Transverse colon (tissue), 4 donors: ENCODE measurements at regions not wholly inside any gene's neighbourhood (a gene's known extent, or its start where the extent isn't known, plus 50 kb on each side); places are given as distances from the start of the nearest gene placed in this dataset.

Experiments
- DNase-seq: peaks from one replicate; pipeline ENCODE4 v3.0.0-alpha.2; 2019
- H3K27ac ChIP-seq, 4 donors: fragments of 200-600 bp; sonication (generic); 2 replicates each; pipeline ENCODE4 v1.5.1; 2016 to 2018; ENCODE audit warnings: inconsistent platforms in 4 of 4
- H3K27me3 ChIP-seq: fragments of 200-600 bp; sonication (generic); 2 replicates; pipeline ENCODE4 v1.5.1; 2017; ENCODE audit warnings: inconsistent platforms
- H3K36me3 ChIP-seq, 4 donors: fragments of 200-600 bp; sonication (generic); 2 replicates each; pipeline ENCODE4 v1.5.1; 2017 to 2019; ENCODE audit warnings: inconsistent platforms in 4 of 4
- H3K4me1 ChIP-seq, 4 donors: fragments of 200-600 bp; sonication (generic); 2 replicates each; pipeline ENCODE4 v1.5.1; 2017 to 2020; ENCODE audit warnings: inconsistent platforms in 4 of 4
- H3K4me3 ChIP-seq, 4 donors: fragments of 200-600 bp; sonication (generic); 1 replicate in 1 of 4; 2 replicates in 3 of 4; pipeline versions ENCODE4 v1.5.1 to v1.6.1; 2017 to 2019; ENCODE audit warnings: inconsistent platforms in 4 of 4
- H3K9me3 ChIP-seq, 2 donors: fragments of 200-600 bp; sonication (generic); 2 replicates each; pipeline ENCODE4 v1.5.1; 2017 to 2019; ENCODE audit warnings: inconsistent platforms in 2 of 2
- EP300 ChIP-seq: sonication (generic); formaldehyde crosslinking; IDR thresholded peaks from one replicate; pipeline ENCODE4 v1.6.1; 2017; ENCODE audit warnings: antibody characterized with exemption, low read depth
- POLR2A ChIP-seq: fragments of 450-650 bp; IDR thresholded peaks from one replicate; pipeline ENCODE4 v1.6.1; 2016; ENCODE audit warnings: antibody characterized with exemption, mild to moderate bottlenecking, moderate library complexity
- POLR2AphosphoS5 ChIP-seq, 3 donors: sonication (generic); formaldehyde crosslinking; IDR thresholded peaks; one replicate each; pipeline ENCODE4 v1.6.1; 2016; ENCODE audit warnings: antibody characterized with exemption in 3 of 3
- WGBS, 2 donors: methylation state at CpG; one replicate each; pipeline ENCODE4 v1.1.5; 2018; ENCODE audit warnings: low coverage in 1 of 2; 5-methylcytosine and 5-hydroxymethylcytosine counted together
- in situ Hi-C, 4 donors: fragments of 200-750 bp; cut with MboI; loops; one replicate each; pipeline versions ENCODE4 v1.15.0 to v1.15.1; 2017; ENCODE audit warnings: low sequenced_read_pairs in 3 of 4, low pct_ligation_motif_present in 1 of 4, low pct_unique_long_range_greater_than_20kb in 1 of 4
- intact Hi-C: fragments of 100-400 bp; cut with DNase I; formaldehyde crosslinking; loops from one replicate; pipeline ENCODE4 v1.15.1; 2023; ENCODE audit warnings: low total_unique reads
- TF ChIP-seq, protein P1 (sequence below), 5 experiments: fragments of 200-600 bp in 3 of 5; fragments of 450-650 bp in 2 of 5; sonication (generic) in 3 of 5; IDR thresholded peaks; 1 replicate in 2 of 5; 2 replicates in 3 of 5; pipeline ENCODE4 v1.5.1; 2016 to 2017; ENCODE audit warnings: antibody characterized with exemption in 5 of 5, inconsistent platforms in 3 of 5, mild to moderate bottlenecking in 2 of 5, moderate library complexity in 1 of 5

DNA sequence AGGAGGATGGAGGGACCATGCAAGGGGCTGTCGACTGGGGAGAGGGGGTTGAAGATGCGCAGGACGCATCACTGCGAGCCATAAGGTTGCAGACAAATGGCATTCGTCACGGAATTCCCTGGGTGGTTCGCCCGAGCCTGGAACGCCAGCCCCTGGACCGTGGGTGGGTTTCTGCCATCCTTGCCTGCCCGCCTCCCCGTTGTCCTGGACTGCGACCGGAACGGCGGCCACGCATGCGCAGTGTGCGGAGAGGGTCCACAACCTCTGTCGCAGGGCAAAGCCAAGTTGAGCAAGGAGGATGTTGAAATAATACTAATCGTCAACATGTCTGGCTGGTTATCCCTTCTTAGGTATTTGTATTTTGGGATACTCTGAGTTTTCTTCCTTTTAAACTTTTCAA lies 932.2 kb downstream of the NLGN4Y start:
- peak overlapping the region in 2 of 4 donors; percentile 16 to 76 for H3K27ac ChIP-seq
- WGBS, 2 donors: no CpG with 5 or more reads among the region's 21 CpGs
- TF ChIP-seq POLR2A (no peak), POLR2AphosphoS5 (IDR thresholded peaks at IDR 0.05) (no peak), EP300 (no peak)
- TF ChIP-seq, protein P1, sequence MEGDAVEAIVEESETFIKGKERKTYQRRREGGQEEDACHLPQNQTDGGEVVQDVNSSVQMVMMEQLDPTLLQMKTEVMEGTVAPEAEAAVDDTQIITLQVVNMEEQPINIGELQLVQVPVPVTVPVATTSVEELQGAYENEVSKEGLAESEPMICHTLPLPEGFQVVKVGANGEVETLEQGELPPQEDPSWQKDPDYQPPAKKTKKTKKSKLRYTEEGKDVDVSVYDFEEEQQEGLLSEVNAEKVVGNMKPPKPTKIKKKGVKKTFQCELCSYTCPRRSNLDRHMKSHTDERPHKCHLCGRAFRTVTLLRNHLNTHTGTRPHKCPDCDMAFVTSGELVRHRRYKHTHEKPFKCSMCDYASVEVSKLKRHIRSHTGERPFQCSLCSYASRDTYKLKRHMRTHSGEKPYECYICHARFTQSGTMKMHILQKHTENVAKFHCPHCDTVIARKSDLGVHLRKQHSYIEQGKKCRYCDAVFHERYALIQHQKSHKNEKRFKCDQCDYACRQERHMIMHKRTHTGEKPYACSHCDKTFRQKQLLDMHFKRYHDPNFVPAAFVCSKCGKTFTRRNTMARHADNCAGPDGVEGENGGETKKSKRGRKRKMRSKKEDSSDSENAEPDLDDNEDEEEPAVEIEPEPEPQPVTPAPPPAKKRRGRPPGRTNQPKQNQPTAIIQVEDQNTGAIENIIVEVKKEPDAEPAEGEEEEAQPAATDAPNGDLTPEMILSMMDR (IDR thresholded peaks at IDR 0.05): no peak

DNA sequence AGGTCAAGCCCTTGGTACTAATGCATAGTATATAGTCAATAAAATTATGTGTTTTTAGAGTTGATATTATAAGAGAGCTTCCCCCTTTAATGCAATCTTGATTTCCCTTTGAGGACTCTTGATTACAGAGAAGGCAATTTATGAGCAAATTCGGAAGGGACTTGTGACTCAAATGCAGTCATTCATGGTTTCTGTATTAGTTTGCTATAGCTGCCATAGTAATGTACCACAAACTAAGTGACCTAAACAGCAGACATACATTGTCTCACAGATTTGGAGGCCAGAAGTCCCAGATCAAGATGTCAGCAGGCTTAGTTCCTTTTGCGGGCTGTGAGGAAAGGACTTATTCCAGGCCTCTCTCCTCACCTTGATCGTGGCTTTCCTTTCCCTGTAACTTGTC lies 933.4 kb downstream of the NLGN4Y start:
- no peak for DNase-seq
- in situ Hi-C loops: no loop called here
- no peaks in the 10 kb centered on the region for H3K27me3 ChIP-seq
- no CpG with 5 or more reads among the region's 3 CpGs for WGBS, 2 donors
- H3K4me3 ChIP-seq: no peak overlapping the region
- no peaks in the 10 kb centered on the region for H3K36me3 ChIP-seq
- intact Hi-C loops: no loop called here
- peaks cover 0 to 3% (median 0%) of the 10 kb centered on the region in 4 donors for H3K4me1 ChIP-seq
- no peak for TF ChIP-seq POLR2AphosphoS5 (IDR thresholded peaks at IDR 0.05)
- TF ChIP-seq, protein P1 (IDR thresholded peaks at IDR 0.05): no peak
- TF ChIP-seq POLR2A: no peak
- TF ChIP-seq EP300: no peak
- H3K27ac ChIP-seq: no peak overlapping the region
- H3K9me3 ChIP-seq: no peaks in the 10 kb centered on the region

More for the DNA sequence above, 932.2 kb downstream of the NLGN4Y start:
- Histone ChIP-seq H3K4me1 (peaks cover 0 to 3% (median 0%) of the 10 kb centered on the region in 4 donors), H3K4me3 (peak overlapping the region in 2 of 4 donors; percentile 9 to 48), H3K36me3 (no peaks in the 10 kb centered on the region), H3K9me3 (no peaks in the 10 kb centered on the region), H3K27me3 (no peaks in the 10 kb centered on the region)
- no peak for DNase-seq
- in situ Hi-C loops: no loop called here
- intact Hi-C loops: no loop called here

DNA sequence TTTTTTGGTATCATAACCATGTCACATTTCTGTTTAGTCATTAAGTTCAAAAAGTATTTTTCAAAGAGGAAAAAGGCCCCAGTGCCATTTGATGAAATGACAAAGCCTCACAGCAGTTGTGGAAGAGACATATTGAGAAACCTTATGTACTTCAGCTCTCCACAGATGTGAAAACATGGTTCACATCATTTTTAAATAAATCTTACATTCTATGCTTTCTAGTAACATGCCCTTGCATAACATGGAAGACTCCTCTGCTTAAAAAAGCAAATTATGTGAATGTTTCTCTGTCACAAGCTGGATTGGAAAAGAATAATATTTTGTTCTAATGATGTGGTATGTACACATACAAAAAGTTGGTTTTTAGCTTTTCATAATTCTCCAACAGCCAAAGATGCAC lies 934.1 kb downstream of the NLGN4Y start:
- no peaks in the 10 kb centered on the region for H3K36me3 ChIP-seq
- peaks cover 0 to 3% (median 0%) of the 10 kb centered on the region in 4 donors for H3K4me1 ChIP-seq
- no peak for DNase-seq

DNA sequence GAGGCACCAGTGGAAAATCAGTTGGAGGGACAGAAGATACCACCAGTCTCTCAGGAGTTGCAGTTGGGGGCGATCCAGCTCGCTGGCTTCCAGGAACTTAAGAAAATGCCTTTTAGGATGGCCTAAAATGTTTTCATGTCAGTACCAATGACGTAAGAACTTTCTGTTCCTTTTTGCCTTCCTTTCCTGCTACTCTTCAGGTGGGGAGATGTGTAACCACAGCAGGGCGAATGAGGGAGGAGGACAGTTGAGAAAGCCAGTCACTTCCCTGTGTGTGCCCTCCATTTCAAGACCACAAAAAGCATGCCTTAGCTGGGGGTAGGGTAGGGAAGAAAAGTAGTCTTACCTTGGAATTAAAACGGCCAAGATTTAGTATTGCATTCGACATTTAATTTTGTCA lies 941.6 kb downstream of the NLGN4Y start:
- no peak for TF ChIP-seq POLR2A
- TF ChIP-seq EP300: no peak
- no peak for TF ChIP-seq POLR2AphosphoS5 (IDR thresholded peaks at IDR 0.05)
- TF ChIP-seq, protein P1 (IDR thresholded peaks at IDR 0.05): no peak
- Histone ChIP-seq H3K4me1 (no peaks in the 10 kb centered on the region), H3K36me3 (no peaks in the 10 kb centered on the region), H3K27me3 (no peaks in the 10 kb centered on the region), H3K4me3 (no peak overlapping the region), H3K9me3 (no peaks in the 10 kb centered on the region), H3K27ac (no peak overlapping the region)
- in situ Hi-C loops: no loop called here
- no peak for DNase-seq
- intact Hi-C loops: no loop called here
- WGBS, 2 donors: 60% methylated on average over 1 of the region's 6 CpGs; no CpG with 5 or more reads in 1 of the 2 donors

More for the DNA sequence above, 934.1 kb downstream of the NLGN4Y start:
- Histone ChIP-seq H3K4me3 (no peak overlapping the region), H3K9me3 (no peaks in the 10 kb centered on the region), H3K27me3 (no peaks in the 10 kb centered on the region), H3K27ac (no peak overlapping the region)
- in situ Hi-C loops: no loop called here
- TF ChIP-seq POLR2A: no peak
- no peak for TF ChIP-seq EP300
- TF ChIP-seq POLR2AphosphoS5 (IDR thresholded peaks at IDR 0.05): no peak
- TF ChIP-seq, protein P1 (IDR thresholded peaks at IDR 0.05): no peak
- intact Hi-C loops: no loop called here
